ENCODE measurements at regions not wholly inside any gene's neighbourhood (a gene's known extent, or its start where the extent isn't known, plus 50 kb on each side); places are given as distances from the start of the nearest gene placed in this dataset.
"Not testable (repeated sequence)": the region's sequence is repeated elsewhere in the genome, so short reads cannot be mapped to it uniquely, and the experiment has no call there.

DNA sequence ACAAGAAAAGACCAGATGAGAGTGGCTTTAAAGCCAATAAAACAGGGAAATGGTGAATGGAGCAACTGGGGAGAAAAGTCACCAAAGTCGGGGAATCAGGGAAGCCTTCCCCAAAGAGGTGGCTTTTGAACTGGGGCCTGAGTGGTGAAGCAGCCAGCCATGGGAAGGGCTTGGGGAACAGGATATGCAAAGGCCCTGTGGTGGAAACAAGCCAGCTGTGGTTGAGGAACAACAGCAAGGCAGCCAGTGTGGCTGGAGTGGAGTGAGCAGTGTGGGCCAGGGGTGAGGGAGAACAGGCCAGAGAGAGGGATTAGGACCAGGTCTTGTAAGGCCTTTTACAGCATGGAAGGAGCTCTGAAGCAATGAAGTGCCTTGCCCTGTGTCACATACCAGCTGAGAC lies 51.0 kb upstream of the ROPN1B start:
- not testable (repeated sequence) for DNase-seq

DNA sequence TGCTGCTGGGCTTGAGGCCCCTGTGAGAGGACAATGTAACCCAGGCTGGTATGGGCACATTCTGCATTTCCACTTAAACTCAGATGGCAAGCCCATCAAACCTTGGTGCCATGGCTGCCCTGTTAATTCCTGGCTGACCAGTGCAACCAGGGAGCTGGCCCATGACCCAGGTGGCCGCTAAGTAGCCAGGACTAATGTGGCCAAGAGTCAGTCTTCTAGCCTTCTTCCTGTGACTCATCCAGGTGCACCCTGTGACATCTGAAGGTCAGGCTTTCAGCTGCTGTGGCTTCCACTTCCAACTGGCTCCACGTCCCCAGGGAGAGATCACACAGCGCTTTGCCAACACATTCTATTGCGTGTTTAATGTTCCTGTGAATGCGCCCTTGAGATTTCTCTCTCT lies 50.5 kb upstream of the ROPN1B start:
- DNase-seq = not testable (repeated sequence)

DNA sequence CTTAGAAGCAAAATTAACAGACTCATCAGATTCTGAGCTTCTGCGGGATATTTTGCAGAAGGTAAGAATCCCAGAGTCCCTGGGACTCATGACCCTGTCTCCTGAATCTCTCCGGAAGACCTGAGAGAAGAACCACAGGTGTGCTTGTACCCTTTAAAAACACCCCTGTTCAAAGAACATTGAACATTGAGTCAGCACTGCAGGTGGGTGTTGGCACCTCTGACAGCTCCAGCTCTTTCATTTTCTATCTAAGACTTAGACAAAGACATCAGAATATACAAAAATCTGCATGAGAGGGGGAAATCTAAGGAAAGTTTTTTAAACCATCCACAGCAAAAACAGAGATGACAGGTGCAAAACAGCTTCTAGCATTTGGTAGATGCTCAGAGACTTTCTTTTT lies 50.1 kb upstream of the ROPN1B start:
- DNase-seq = not testable (repeated sequence)
